ENCODE measurements at regions not wholly inside any gene's neighbourhood (a gene's known extent, or its start where the extent isn't known, plus 50 kb on each side); places are given as distances from the start of the nearest gene placed in this dataset.
"Not testable (repeated sequence)": the region's sequence is repeated elsewhere in the genome, so short reads cannot be mapped to it uniquely, and the experiment has no call there.

DNA sequence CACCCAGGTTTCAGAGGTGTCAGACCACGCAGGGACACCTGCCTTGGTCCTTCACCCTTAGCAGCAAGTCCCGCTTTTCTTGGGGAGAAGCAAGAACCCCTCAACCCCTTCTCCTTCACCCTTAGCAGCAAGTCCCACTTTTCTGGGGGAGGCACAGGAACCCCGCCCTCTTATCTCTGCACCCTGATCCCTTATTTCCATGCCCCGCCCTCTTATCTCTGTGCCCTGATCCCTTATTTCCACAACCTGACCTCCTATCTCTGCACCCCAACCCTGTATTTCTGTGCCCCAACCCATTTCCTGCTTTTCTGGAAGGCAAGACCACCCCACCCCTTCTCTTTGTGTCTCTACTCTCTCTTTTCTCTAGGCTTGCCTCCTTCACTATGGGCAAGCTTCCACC is 94.7 kb upstream of the DEFB108B start:
- TF ChIP-seq EZH2 (IDR thresholded peaks at IDR 0.05; ENCODE audit: borderline replicate concordance, low read length); CTCF (IDR thresholded peaks at IDR 0.05; ENCODE audit: low read length): not testable (repeated sequence)

Measured in OCI-LY1 (cell line).